Embryonic facial prominence (tissue), 1 donor: ENCODE measurements at regions not wholly inside any gene's neighbourhood (a gene's known extent, or its start where the extent isn't known, plus 50 kb on each side); places are given as distances from the start of the nearest gene placed in this dataset.
"Not testable (repeated sequence)": the region's sequence is repeated elsewhere in the genome, so short reads cannot be mapped to it uniquely, and the experiment has no call there.

Experiments used
- DNase-seq: peaks from one replicate; pipeline ENCODE4 v3.0.0-alpha.2; 2016; ENCODE audit errors: extremely low spot score

GRCh38 chr18:42328931-42329330, 373.9 kb downstream of the PIK3C3 start:
- no peak for DNase-seq

GRCh38 chr18:42330296-42330695, 375.3 kb downstream of the PIK3C3 start:
- no peak for DNase-seq

GRCh38 chr18:42333558-42333957, 378.5 kb downstream of the PIK3C3 start:
- no peak for DNase-seq

- DNase-seq: no peak
Measured at GRCh38 chr18:42334931-42335330, 379.9 kb downstream of the PIK3C3 start.

- DNase-seq: no peak
Measured at GRCh38 chr18:42336139-42336538, 381.1 kb downstream of the PIK3C3 start.

GRCh38 chr18:42337337-42337736, 382.3 kb downstream of the PIK3C3 start:
- DNase-seq: not testable (repeated sequence)

- no peak for DNase-seq
Measured at GRCh38 chr18:42338683-42339082, 383.6 kb downstream of the PIK3C3 start.

GRCh38 chr18:42339372-42339771, 384.3 kb downstream of the PIK3C3 start:
- no peak for DNase-seq

GRCh38 chr18:42340423-42341009, 385.5 kb downstream of the PIK3C3 start:
- DNase-seq: no peak

GRCh38 chr18:42341423-42341822, 386.4 kb downstream of the PIK3C3 start:
- no peak for DNase-seq

GRCh38 chr18:42348722-42349121, 393.7 kb downstream of the PIK3C3 start:
- DNase-seq: no peak

- no peak for DNase-seq
Measured at GRCh38 chr18:42351455-42351854, 396.4 kb downstream of the PIK3C3 start.

GRCh38 chr18:42360716-42361115, 405.7 kb downstream of the PIK3C3 start:
- DNase-seq: no peak

- DNase-seq: no peak
Measured at GRCh38 chr18:42363446-42364441, 408.7 kb downstream of the PIK3C3 start.

GRCh38 chr18:42364766-42365165, 409.7 kb downstream of the PIK3C3 start:
- no peak for DNase-seq

GRCh38 chr18:42365591-42365990, 410.6 kb downstream of the PIK3C3 start:
- no peak for DNase-seq

GRCh38 chr18:42373584-42373983, 418.6 kb downstream of the PIK3C3 start:
- DNase-seq: no peak

- DNase-seq: no peak
Measured at GRCh38 chr18:42374961-42375360, 419.9 kb downstream of the PIK3C3 start.

GRCh38 chr18:42378854-42379253, 423.8 kb downstream of the PIK3C3 start:
- not testable (repeated sequence) for DNase-seq

- DNase-seq: not testable (repeated sequence)
Measured at GRCh38 chr18:42381236-42381635, 426.2 kb downstream of the PIK3C3 start.

GRCh38 chr18:42392416-42392815, 437.4 kb downstream of the PIK3C3 start:
- no peak for DNase-seq

GRCh38 chr18:42392926-42393325, 437.9 kb downstream of the PIK3C3 start:
- no peak for DNase-seq

GRCh38 chr18:42394238-42394637, 439.2 kb downstream of the PIK3C3 start:
- DNase-seq: no peak
